ENCODE measurements at regions not wholly inside any gene's neighbourhood (a gene's known extent, or its start where the extent isn't known, plus 50 kb on each side); places are given as distances from the start of the nearest gene placed in this dataset.

- DNase-seq (ENCODE audit: low read depth in 3 of 3, low spot score in 2 of 3), result no peak
Measured at GRCh38 chr2:207235621-207236020, 69.9 kb upstream of the KLF7 start.

GRCh38 chr2:207236156-207236935, 70.6 kb upstream of the KLF7 start:
- no peak for DNase-seq (ENCODE audit: low read depth in 3 of 3, low spot score in 2 of 3)

- DNase-seq (ENCODE audit: low read depth in 3 of 3, low spot score in 2 of 3), result no peak
Measured at GRCh38 chr2:207238831-207239701, 73.3 kb upstream of the KLF7 start.

- DNase-seq (ENCODE audit: low read depth in 3 of 3, low spot score in 2 of 3), result no peak
Measured at GRCh38 chr2:207239754-207240494, 74.2 kb upstream of the KLF7 start.

GRCh38 chr2:207240649-207241048, 74.9 kb upstream of the KLF7 start:
- DNase-seq (ENCODE audit: low read depth in 3 of 3, low spot score in 2 of 3), result no peak

- no peak for DNase-seq (ENCODE audit: low read depth in 3 of 3, low spot score in 2 of 3)
Measured at GRCh38 chr2:207241198-207241597, 75.5 kb upstream of the KLF7 start.

- DNase-seq (ENCODE audit: low read depth in 3 of 3, low spot score in 2 of 3), result no peak
Measured at GRCh38 chr2:207243601-207244000, 77.9 kb upstream of the KLF7 start.

- DNase-seq (ENCODE audit: low read depth in 3 of 3, low spot score in 2 of 3), result no peak
Measured at GRCh38 chr2:207244971-207245925, 79.5 kb upstream of the KLF7 start.

- DNase-seq (ENCODE audit: low read depth in 3 of 3, low spot score in 2 of 3), result no peak
Measured at GRCh38 chr2:207248702-207249377, 83.1 kb upstream of the KLF7 start.

GRCh38 chr2:207251022-207251421, 85.3 kb upstream of the KLF7 start:
- DNase-seq (ENCODE audit: low read depth in 3 of 3, low spot score in 2 of 3), result no peak

GRCh38 chr2:207251573-207252192, 85.9 kb upstream of the KLF7 start:
- no peak for DNase-seq (ENCODE audit: low read depth in 3 of 3, low spot score in 2 of 3)

GRCh38 chr2:207252416-207252815, 86.7 kb upstream of the KLF7 start:
- DNase-seq (ENCODE audit: low read depth in 3 of 3, low spot score in 2 of 3), result no peak

- DNase-seq (ENCODE audit: low read depth in 3 of 3, low spot score in 2 of 3), result no peak
Measured at GRCh38 chr2:207252979-207253645, 87.4 kb upstream of the KLF7 start.

- DNase-seq (ENCODE audit: low read depth in 3 of 3, low spot score in 2 of 3), result no peak
Measured at GRCh38 chr2:207253666-207254345, 88.1 kb upstream of the KLF7 start.

GRCh38 chr2:207254591-207255464, 89.1 kb upstream of the KLF7 start:
- no peak for DNase-seq (ENCODE audit: low read depth in 3 of 3, low spot score in 2 of 3)

- no peak for DNase-seq (ENCODE audit: low read depth in 3 of 3, low spot score in 2 of 3)
Measured at GRCh38 chr2:207255565-207256470, 90.1 kb upstream of the KLF7 start.

Data from right renal cortex interstitium (tissue), 3 donors.